ENCODE measurements at regions not wholly inside any gene's neighbourhood (a gene's known extent, or its start where the extent isn't known, plus 50 kb on each side); places are given as distances from the start of the nearest gene placed in this dataset.
"Not testable (repeated sequence)": the region's sequence is repeated elsewhere in the genome, so short reads cannot be mapped to it uniquely, and the experiment has no call there.

- TF ChIP-seq, protein P1, sequence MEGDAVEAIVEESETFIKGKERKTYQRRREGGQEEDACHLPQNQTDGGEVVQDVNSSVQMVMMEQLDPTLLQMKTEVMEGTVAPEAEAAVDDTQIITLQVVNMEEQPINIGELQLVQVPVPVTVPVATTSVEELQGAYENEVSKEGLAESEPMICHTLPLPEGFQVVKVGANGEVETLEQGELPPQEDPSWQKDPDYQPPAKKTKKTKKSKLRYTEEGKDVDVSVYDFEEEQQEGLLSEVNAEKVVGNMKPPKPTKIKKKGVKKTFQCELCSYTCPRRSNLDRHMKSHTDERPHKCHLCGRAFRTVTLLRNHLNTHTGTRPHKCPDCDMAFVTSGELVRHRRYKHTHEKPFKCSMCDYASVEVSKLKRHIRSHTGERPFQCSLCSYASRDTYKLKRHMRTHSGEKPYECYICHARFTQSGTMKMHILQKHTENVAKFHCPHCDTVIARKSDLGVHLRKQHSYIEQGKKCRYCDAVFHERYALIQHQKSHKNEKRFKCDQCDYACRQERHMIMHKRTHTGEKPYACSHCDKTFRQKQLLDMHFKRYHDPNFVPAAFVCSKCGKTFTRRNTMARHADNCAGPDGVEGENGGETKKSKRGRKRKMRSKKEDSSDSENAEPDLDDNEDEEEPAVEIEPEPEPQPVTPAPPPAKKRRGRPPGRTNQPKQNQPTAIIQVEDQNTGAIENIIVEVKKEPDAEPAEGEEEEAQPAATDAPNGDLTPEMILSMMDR (IDR thresholded peaks at IDR 0.05; ENCODE audit: borderline replicate concordance), result no peak
- no peak overlapping the region for H3K27ac ChIP-seq (replicated peaks)
- H3K9me3 ChIP-seq (replicated peaks), result no peaks in the 10 kb centered on the region
- no peaks in the 10 kb centered on the region for H3K36me3 ChIP-seq
- no peak overlapping the region for H3K4me3 ChIP-seq
- no peaks in the 10 kb centered on the region for H3K27me3 ChIP-seq (ENCODE audit: low read depth)
- DNase-seq, result no peak
- H3K4me1 ChIP-seq, result no peaks in the 10 kb centered on the region
- intact Hi-C loops (cut with micrococcal nuclease), result no loop called here
Observed at GRCh38 chrX:35444671-35445355, 353.3 kb upstream of the MAGEB16 start.

- H3K9me3 ChIP-seq (replicated peaks), result no peaks in the 10 kb centered on the region
- TF ChIP-seq, protein P1 (IDR thresholded peaks at IDR 0.05; ENCODE audit: borderline replicate concordance), result no peak
Observed at GRCh38 chrX:35445912-35446311, 352.2 kb upstream of the MAGEB16 start.

GRCh38 chrX:35456891-35457290, 341.3 kb upstream of the MAGEB16 start:
- intact Hi-C loops (cut with micrococcal nuclease), result no loop called here
- Histone ChIP-seq H3K4me3 (no peak overlapping the region), H3K36me3 (no peaks in the 10 kb centered on the region), H3K4me1 (no peaks in the 10 kb centered on the region), H3K27ac (replicated peaks) (no peak overlapping the region), H3K9me3 (replicated peaks) (no peaks in the 10 kb centered on the region), H3K27me3 (ENCODE audit: low read depth) (no peaks in the 10 kb centered on the region)
- TF ChIP-seq, protein P1 (IDR thresholded peaks at IDR 0.05; ENCODE audit: borderline replicate concordance), result no peak
- DNase-seq, result no peak

More at GRCh38 chrX:35445912-35446311, 352.2 kb upstream of the MAGEB16 start:
- DNase-seq, result no peak
- intact Hi-C loops (cut with micrococcal nuclease), result no loop called here
- Histone ChIP-seq H3K4me3 (no peak overlapping the region), H3K4me1 (no peaks in the 10 kb centered on the region), H3K27me3 (ENCODE audit: low read depth) (no peaks in the 10 kb centered on the region), H3K27ac (replicated peaks) (no peak overlapping the region), H3K36me3 (no peaks in the 10 kb centered on the region)

GRCh38 chrX:35458142-35458541, 340.0 kb upstream of the MAGEB16 start:
- Histone ChIP-seq H3K27ac (replicated peaks) (no peak overlapping the region), H3K4me1 (no peaks in the 10 kb centered on the region), H3K9me3 (replicated peaks) (no peaks in the 10 kb centered on the region), H3K4me3 (no peak overlapping the region), H3K27me3 (ENCODE audit: low read depth) (no peaks in the 10 kb centered on the region), H3K36me3 (no peaks in the 10 kb centered on the region)
- no peak for DNase-seq
- TF ChIP-seq, protein P1 (IDR thresholded peaks at IDR 0.05; ENCODE audit: borderline replicate concordance), result no peak
- intact Hi-C loops (cut with micrococcal nuclease), result no loop called here

DNA sequence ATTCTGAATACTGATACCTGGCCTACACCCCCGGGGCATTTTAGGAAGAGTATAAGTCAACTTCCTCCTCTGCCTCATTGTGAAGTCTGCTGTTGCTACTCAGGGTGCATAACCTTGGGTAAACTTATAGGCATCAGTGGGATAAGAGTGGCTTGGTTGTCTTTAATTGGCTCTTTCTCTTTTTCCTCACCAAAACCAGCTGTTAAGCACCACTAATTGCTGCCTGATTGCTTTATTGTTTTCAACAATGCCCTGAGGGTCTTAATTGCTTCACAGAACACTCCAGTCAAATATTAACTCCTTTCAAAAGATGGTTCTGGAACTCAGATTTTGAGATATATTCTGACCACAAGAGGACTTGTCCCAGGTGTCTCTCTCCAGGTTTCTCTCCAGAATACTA, 337.0 kb upstream of the MAGEB16 start:
- Histone ChIP-seq H3K27ac (replicated peaks) (no peak overlapping the region), H3K36me3 (no peaks in the 10 kb centered on the region), H3K4me1 (no peaks in the 10 kb centered on the region), H3K4me3 (no peak overlapping the region), H3K27me3 (ENCODE audit: low read depth) (no peaks in the 10 kb centered on the region), H3K9me3 (replicated peaks) (no peaks in the 10 kb centered on the region)
- intact Hi-C loops (cut with micrococcal nuclease), result no loop called here
- TF ChIP-seq, protein P1 (IDR thresholded peaks at IDR 0.05; ENCODE audit: borderline replicate concordance), result no peak
- DNase-seq, result no peak

GRCh38 chrX:35496671-35497070, 301.5 kb upstream of the MAGEB16 start:
- H3K36me3 ChIP-seq; H3K4me3 ChIP-seq; H3K4me1 ChIP-seq; H3K27ac ChIP-seq (replicated peaks); H3K27me3 ChIP-seq (ENCODE audit: low read depth); DNase-seq; intact Hi-C loops (cut with micrococcal nuclease); H3K9me3 ChIP-seq (replicated peaks): not testable (repeated sequence)

- H3K36me3 ChIP-seq; H3K4me3 ChIP-seq; DNase-seq; H3K4me1 ChIP-seq; H3K27me3 ChIP-seq (ENCODE audit: low read depth); H3K9me3 ChIP-seq (replicated peaks); H3K27ac ChIP-seq (replicated peaks); intact Hi-C loops (cut with micrococcal nuclease): not testable (repeated sequence)
Observed at GRCh38 chrX:35497453-35497852, 300.7 kb upstream of the MAGEB16 start.

Measured in left ventricle myocardium inferior (tissue), 1 donor.